HG03108 (cell line): ENCODE measurements at regions not wholly inside any gene's neighbourhood (a gene's known extent, or its start where the extent isn't known, plus 50 kb on each side); places are given as distances from the start of the nearest gene placed in this dataset.
"Not testable (repeated sequence)": the region's sequence is repeated elsewhere in the genome, so short reads cannot be mapped to it uniquely, and the experiment has no call there.

Experiments
- ATAC-seq: cut with Tn5 transposase; IDR thresholded peaks from one replicate; pipeline ENCODE4 v1.9.1; 2021; ENCODE audit warnings: moderate library complexity; ENCODE audit not compliant: unreplicated experiment

GRCh38 chr7:145151676-145152075 is 315.8 kb upstream of the TPK1 start:
- ATAC-seq = no peak

GRCh38 chr7:145147865-145148264 is 312.0 kb upstream of the TPK1 start:
- no peak for ATAC-seq

- no peak for ATAC-seq
Measured at GRCh38 chr7:145143685-145144084, 307.8 kb upstream of the TPK1 start.

DNA sequence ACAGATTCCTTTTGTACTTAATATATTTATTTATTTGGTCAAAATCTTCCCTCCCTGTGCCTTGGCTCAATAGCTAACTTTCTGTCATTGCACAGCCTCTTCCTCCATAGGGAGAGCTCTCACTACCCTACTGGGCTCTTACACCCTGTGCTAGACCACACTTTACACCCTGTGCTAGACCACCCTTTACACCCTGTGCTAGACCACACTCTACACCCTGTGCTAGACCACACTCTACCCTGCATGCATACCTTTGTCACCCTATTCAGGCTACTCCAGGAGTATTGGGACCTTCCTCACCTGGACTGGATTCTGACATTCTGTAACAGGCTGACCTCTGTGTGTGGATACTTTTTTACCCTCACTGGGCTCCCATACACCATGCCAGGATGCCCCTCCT is 298.5 kb upstream of the TPK1 start:
- ATAC-seq = no peak

- no peak for ATAC-seq
Measured at GRCh38 chr7:145123502-145123901, 287.6 kb upstream of the TPK1 start.

- no peak for ATAC-seq
Measured at GRCh38 chr7:145106001-145106400, 270.1 kb upstream of the TPK1 start.

DNA sequence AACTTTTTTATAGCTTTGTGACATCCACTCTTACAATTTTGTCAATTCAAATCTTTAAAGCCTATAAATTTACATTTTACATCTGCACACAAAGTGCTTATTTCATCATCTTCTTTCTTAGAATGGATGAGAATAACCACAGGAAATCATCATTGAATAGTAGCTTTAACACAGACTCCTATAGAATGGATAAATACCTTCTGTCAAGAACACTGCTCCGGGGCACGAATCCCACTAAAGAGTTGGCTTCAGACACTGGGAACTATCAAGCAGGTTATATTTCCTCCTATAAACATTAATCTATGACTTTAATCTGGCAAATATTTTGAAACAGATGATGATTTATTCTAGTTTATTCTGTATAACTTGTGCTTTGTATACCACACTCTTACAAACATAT is 269.7 kb upstream of the TPK1 start:
- no peak for ATAC-seq

DNA sequence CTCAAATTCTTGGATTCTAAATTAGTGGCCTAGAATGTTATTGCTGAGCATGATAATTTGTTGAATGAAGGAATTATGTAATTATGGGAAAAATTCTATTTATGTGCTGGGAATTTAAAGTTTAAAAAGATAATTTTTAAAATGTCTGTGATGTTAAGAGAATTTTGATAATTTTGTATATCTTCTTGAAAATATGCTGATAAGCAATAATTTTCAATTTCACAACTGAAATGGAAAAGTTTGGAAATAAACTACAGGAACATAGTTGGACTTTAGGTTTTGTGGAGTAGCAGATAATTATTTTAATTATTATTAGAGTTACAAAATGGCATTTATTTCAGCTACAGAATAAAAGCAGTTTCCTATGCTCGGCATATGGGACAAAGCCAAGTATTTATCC is 268.5 kb upstream of the TPK1 start:
- no peak for ATAC-seq

GRCh38 chr7:145102199-145102598 is 266.3 kb upstream of the TPK1 start:
- not testable (repeated sequence) for ATAC-seq

- ATAC-seq = no peak
Measured at GRCh38 chr7:145092766-145093165, 256.9 kb upstream of the TPK1 start.

- ATAC-seq = no peak
Measured at GRCh38 chr7:145088111-145088745, 252.4 kb upstream of the TPK1 start.

DNA sequence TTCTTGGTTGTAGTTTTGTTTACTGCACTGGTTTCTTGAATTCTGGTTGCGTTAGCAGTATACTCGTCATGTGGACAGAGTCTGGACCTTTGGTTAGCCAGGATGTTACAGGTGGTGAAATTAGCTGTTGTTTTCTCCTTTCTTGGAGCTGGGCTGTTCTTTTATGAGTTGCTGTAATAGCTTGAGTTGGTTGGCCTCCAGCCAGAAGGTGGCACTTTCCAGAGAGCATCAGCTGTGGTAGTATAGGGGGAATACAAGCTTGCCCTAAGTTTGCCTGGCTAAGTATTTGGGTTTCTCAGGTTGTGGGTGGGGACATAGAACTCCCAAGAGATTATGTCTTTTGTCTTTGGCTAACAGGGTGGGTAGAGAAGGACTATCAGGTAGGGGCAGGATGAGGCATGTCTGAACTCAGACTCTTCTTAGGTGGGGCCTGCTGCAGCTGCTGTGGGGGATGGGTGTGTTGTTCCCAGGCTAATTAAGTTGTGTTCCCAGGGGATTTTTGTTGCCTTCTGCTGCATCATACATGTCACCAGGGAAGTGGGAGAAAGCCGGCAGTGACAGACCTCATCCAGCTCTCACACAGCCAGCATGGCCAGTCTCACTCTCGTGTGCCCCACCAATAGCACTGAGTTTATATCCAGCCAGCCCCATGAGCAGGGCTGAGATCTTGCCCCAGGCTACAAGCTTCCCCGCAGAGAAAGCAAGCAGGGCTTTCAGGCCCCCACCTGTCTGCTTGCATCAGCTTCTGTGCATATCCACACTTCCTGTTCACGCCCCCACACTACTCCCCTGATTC is 246.7 kb upstream of the TPK1 start:
- ATAC-seq = no peak

DNA sequence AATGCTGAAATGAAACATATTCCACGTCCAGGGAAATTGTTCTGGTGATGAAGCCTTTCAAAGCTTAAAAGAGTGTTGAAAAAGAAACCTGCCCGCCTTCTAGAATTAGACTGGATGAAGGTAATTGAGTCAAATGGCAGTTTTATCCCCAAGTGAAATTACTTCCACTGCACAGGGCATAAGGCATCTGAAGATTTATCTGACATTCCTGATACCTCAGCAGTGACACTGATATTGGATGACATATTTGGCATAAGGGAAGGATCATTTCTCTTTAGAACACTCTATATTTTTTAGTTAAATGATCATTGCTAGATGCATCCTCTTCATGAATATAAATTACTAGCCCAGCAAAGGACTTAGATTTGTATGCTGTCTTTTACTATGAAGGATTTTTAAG is 229.6 kb upstream of the TPK1 start:
- no peak for ATAC-seq

- ATAC-seq = no peak
Measured at GRCh38 chr7:145064114-145064513, 228.3 kb upstream of the TPK1 start.

DNA sequence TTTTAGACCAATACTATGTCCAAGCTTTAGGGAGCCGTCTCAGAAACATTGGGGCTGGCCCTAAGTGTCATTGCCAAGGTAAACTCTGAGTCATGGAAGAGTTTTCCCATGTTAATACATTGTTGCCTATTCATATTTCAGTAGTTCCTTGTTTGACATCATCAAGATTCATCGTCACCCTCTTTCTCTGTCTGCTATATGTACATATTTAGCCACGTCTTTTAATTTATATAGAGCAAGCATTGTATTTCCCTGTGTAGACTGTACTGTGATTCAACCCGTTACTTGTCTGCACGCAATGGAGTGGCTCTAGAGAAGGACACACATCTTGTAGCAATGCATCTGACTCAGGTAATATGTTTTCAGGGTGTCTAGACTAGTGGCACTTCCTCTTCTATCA is 217.9 kb upstream of the TPK1 start:
- no peak for ATAC-seq

GRCh38 chr7:145050415-145050814 is 214.6 kb upstream of the TPK1 start:
- ATAC-seq = no peak

DNA sequence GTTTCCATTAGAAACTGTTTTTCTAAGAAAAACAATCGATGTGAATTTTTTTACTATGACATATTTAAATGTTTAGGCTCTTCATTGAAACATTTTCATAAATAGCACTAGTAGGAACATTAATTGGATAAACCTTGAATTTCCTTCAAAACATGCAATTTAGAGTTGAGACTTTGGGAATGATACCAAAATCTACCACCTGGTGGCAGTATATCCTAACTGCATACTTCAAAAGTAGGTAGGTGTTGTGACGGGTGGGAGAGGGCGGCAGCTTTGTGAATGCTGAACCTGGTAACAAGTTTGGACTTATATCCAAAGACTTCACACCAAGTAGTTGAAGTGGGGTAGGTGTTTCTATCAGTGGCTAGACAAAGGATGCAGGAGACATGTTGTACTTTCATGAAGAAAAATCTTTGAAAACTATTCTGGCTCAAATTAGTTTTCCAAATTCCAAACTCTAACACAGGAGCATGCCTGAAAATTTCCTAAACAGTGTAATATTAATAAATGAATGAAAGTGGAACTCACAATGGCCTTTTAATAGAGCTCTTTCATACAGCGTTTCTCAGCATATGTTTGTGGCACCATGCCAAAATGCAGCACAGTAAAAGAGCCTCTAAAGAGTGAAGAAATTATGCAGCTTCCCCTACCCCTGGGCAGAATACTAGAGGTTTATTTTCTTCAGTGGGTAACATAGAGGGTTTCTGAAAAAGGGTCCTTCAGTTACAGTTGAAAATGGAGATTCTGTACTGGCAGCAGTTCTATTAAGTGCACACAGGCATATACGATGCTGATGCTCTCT is 201.0 kb upstream of the TPK1 start:
- ATAC-seq = peak; percentile 58

DNA sequence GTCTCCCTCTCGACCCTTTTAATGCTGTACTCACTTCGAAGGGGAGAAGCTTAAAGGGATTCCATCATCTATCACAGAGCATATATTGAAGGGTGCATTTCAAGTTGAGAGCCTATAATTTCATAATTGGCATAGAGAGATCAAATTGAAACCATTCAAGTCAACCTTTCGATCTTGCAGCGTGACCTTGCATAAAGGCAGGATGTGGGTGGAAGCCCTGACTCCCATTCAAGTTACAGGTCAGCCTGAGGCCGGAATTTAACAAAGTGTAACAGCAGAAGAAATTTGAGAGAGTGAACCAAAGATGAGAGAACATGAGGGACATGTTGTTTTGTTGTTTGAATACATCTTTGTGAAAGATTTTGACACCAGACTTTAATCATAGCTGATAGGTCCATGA is 195.3 kb upstream of the TPK1 start:
- no peak for ATAC-seq

DNA sequence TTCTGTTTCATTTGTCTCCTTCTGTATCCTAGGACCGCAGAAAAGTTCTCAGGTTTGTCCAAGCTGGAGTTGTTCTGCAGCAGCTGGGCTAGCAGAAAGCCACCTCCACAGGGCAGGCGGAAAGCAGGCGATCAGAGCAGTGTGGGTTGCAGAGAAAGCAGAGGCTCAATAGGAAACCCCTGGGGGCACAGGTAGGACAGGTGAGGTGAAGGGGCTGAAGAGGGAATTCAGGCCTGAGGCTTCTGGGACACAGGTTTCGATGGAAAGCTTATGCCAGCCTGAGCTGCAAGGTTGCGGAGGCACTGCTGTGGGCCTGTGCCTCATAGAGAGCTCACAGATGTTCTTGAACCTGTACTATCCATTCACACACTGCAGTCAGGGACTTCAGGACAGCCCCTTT is 194.9 kb upstream of the TPK1 start:
- ATAC-seq = no peak

DNA sequence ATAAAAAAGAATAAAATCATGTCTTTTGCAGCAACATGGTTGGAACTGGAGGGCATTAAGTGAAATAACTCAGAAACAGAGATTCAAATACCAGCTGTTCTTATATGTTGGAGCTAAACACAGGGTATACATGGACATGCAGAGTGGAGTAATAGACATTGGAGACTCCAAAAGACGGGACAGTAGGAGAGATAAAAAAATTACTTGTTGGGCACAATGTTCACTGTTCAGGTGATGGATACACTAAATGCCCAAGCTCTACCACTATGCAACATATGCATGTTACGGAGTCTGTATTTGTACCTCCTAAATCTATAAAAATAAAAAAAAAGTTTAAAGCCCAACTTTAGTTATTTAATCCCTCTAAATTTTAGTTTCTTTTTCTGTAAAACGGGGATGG is 184.6 kb upstream of the TPK1 start:
- no peak for ATAC-seq

DNA sequence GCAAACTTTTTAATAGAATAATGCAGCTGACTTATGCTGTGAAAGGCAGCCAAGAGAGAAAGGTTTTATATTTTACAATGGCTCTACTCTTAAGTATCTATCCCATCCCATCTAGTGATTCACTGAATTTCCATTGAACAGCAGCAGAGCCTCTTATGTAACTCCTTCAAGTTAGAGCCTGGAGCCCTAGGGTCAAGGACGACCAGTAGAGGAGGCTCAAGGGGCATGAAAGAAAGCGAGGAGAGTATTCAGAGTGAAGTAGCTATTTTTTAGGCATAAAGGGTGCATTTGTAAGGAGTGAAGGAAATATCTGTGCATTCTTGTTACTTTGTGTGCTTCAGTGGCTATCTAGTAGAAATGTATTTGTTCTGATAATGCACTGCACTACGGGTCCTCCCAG is 180.2 kb upstream of the TPK1 start:
- no peak for ATAC-seq

DNA sequence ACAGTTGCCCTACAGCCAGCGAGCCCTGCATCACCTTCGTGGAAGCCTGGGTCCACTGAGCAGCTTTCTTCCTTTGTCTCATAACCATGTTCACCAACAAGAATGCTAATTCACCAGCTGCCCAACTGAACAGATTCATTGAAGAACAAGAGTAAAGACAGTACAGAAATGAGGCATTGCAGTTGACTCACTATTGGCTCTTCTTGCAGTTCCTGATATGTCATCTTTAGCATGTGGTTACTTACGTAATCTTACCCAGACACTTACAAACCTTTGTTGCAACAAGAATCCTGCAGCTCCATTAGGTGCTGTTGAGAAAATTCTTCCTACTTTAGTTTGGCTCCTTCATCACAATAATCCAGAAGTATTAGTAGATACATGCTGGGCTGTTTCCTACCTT is 174.0 kb upstream of the TPK1 start:
- no peak for ATAC-seq
